B cell (primary cell): ENCODE measurements at regions not wholly inside any gene's neighbourhood (a gene's known extent, or its start where the extent isn't known, plus 50 kb on each side); places are given as distances from the start of the nearest gene placed in this dataset.

Source experiments
- ATAC-seq: fragments of 200-7000 bp; cut with Tn5 transposase; one replicate; pipeline ENCODE4 v1.10.0; 2021; ENCODE audit warnings: low read depth, mild to moderate bottlenecking, moderate number of reproducible peaks, moderate library complexity
- CTCF ChIA-PET: fragments of 350-600 bp; sonication (Branson Sonifier 250); formaldehyde crosslinking; loops from one replicate; lab custom pipeline; 2021; ENCODE audit warnings: antibody characterized with exemption, inconsistent platforms; lab: Charles Lee
- POLR2A ChIA-PET: fragments of 350-600 bp; sonication (Branson Sonifier 250); formaldehyde crosslinking; loops from one replicate; lab custom pipeline; 2021; ENCODE audit warnings: antibody characterized with exemption; lab: Charles Lee
- DNase-seq: peaks from one replicate; pipeline ENCODE4 v3.0.0; 2013
- H2AFZ ChIP-seq: 2 replicates; pipeline ENCODE4 v1.6.1; 2012; ENCODE audit warnings: mild to moderate bottlenecking, low read depth, low read length; ENCODE audit not compliant: insufficient read depth, poor library complexity, severe bottlenecking
- H3K27ac ChIP-seq, 2 donors: 1 replicate in 1 of 2; 2 replicates in 1 of 2; pipeline ENCODE4 v1.5.1; 2012 to 2013; ENCODE audit warnings: low read length in 2 of 2, mild to moderate bottlenecking in 2 of 2, moderate library complexity in 1 of 2
- H3K27me3 ChIP-seq, 4 experiments: fragments of 200-600 bp in 1 of 4; sonication (generic) in 1 of 4; replicated peaks in 1 of 4; 1 replicate in 2 of 4; 2 replicates in 2 of 4; pipeline versions ENCODE4 v1.6.1 to v1.7.0; 2013 to 2016; ENCODE audit warnings: low read length in 3 of 4, mild to moderate bottlenecking in 2 of 4, mixed read lengths in 1 of 4, moderate library complexity in 1 of 4; ENCODE audit not compliant: insufficient read depth in 4 of 4, control insufficient read depth in 3 of 4; ENCODE audit errors: control extremely low read depth in 1 of 4
- H3K36me3 ChIP-seq, 2 experiments: replicated peaks in 1 of 2; 1 replicate in 1 of 2; 2 replicates in 1 of 2; pipeline versions ENCODE4 v1.6.1 to v1.7.1; 2013; ENCODE audit warnings: low read length in 1 of 2; ENCODE audit not compliant: insufficient read depth in 2 of 2, control insufficient read depth in 1 of 2; ENCODE audit errors: control extremely low read depth in 1 of 2, extremely low read depth in 1 of 2
- H3K4me1 ChIP-seq, 2 donors: fragments of 200-600 bp in 1 of 2; sonication (generic) in 1 of 2; 1 replicate in 1 of 2; 2 replicates in 1 of 2; pipeline versions ENCODE4 v1.5.1 to v1.6.1; 2013 to 2017; ENCODE audit warnings: low read length in 2 of 2; ENCODE audit not compliant: control insufficient read depth in 2 of 2, insufficient read depth in 2 of 2
- H3K4me2 ChIP-seq: replicated peaks from 2 replicates; pipeline ENCODE3; 2012; ENCODE audit warnings: mild to moderate bottlenecking, low read depth, low read length; ENCODE audit not compliant: poor library complexity, severe bottlenecking
- H3K4me3 ChIP-seq, 5 experiments: fragments of 200-600 bp in 1 of 5; sonication (generic) in 1 of 5; 1 replicate in 3 of 5; 2 replicates in 2 of 5; pipeline versions ENCODE4 v1.5.1 to v1.7.0; 2011 to 2016; ENCODE audit warnings: low read length in 4 of 5, mild to moderate bottlenecking in 4 of 5, low read depth in 2 of 5, control low read depth in 1 of 5, moderate library complexity in 1 of 5; ENCODE audit not compliant: insufficient read depth in 1 of 5; ENCODE audit errors: control extremely low read depth in 1 of 5, extremely low read depth in 1 of 5
- H3K79me2 ChIP-seq: fragments of 200-600 bp; sonication (generic); one replicate; pipeline ENCODE4 v1.6.0; 2016; ENCODE audit warnings: low read length; ENCODE audit not compliant: control insufficient read depth, insufficient read depth
- H3K9ac ChIP-seq: fragments of 200-600 bp; sonication (generic); 2 replicates; pipeline ENCODE4 v1.6.1; 2017; ENCODE audit warnings: mild to moderate bottlenecking, low read length, moderate library complexity
- H3K9me3 ChIP-seq, 3 donors: one replicate each; pipeline versions ENCODE4 v1.6.1 to v1.7.1; 2013; ENCODE audit warnings: low read length in 2 of 3; ENCODE audit not compliant: control insufficient read depth in 2 of 3, insufficient read depth in 1 of 3; ENCODE audit errors: control extremely low read depth in 1 of 3
- H4K20me1 ChIP-seq: 2 replicates; pipeline ENCODE4 v1.6.0; 2012; ENCODE audit warnings: mild to moderate bottlenecking, low read length; ENCODE audit not compliant: insufficient read depth, control insufficient read depth, poor library complexity, severe bottlenecking
- H3K27ac Mint-ChIP-seq: one replicate; pipeline ENCODE4 v1.8.0; 2021; ENCODE audit warnings: mixed read lengths
- H3K27me3 Mint-ChIP-seq: one replicate; pipeline ENCODE4 v1.8.0; 2021; ENCODE audit warnings: mixed read lengths
- H3K4me1 Mint-ChIP-seq: one replicate; pipeline ENCODE4 v1.8.0; 2021; ENCODE audit warnings: mixed read lengths
- H3K4me3 Mint-ChIP-seq: one replicate; pipeline ENCODE4 v1.8.0; 2021; ENCODE audit warnings: mixed read lengths
- H3K9me3 Mint-ChIP-seq: one replicate; pipeline ENCODE4 v1.8.0; 2022; ENCODE audit warnings: mixed read lengths; ENCODE audit not compliant: insufficient read depth
- EZH2 ChIP-seq: IDR thresholded peaks from 2 replicates; pipeline ENCODE4 v1.6.1; 2012; ENCODE audit warnings: borderline replicate concordance, low read depth, mild to moderate bottlenecking, moderate library complexity, low read length; ENCODE audit not compliant: insufficient read depth, poor library complexity, severe bottlenecking
- WGBS: methylation state at CpG from one replicate; pipeline ENCODE4 v1.1.5; 2013; ENCODE audit warnings: missing lambda C conversion rate; ENCODE audit not compliant: insufficient coverage; 5-methylcytosine and 5-hydroxymethylcytosine counted together
- intact Hi-C: fragments of 100-400 bp; cut with micrococcal nuclease; formaldehyde crosslinking; loops from one replicate; pipeline ENCODE4 v1.10.0; 2022
- TF ChIP-seq, protein P1 (sequence below): fragments of 200-600 bp; IDR thresholded peaks from one replicate; pipeline ENCODE4 v1.8.0; 2022; ENCODE audit warnings: antibody characterized with exemption, mild to moderate bottlenecking

- Mint-ChIP-seq H3K9me3 (no peaks in the 10 kb centered on the region), H3K27me3 (peaks cover 3% of the 10 kb centered on the region), H3K27ac (no peak overlapping the region), H3K4me1 (no peaks in the 10 kb centered on the region), H3K4me3 (no peak overlapping the region)
- POLR2A ChIA-PET = interaction anchor here (0.7 kb wide), 1 partner anchor 137 kb away, joined by 3 read pairs; no protein-coding TSS in a partner anchor
- H3K4me1 ChIP-seq = no peaks in the 10 kb centered on the region
- H3K9ac ChIP-seq = no peak overlapping the region
- no peak overlapping the region for H3K27ac ChIP-seq
- TF ChIP-seq, protein P1, sequence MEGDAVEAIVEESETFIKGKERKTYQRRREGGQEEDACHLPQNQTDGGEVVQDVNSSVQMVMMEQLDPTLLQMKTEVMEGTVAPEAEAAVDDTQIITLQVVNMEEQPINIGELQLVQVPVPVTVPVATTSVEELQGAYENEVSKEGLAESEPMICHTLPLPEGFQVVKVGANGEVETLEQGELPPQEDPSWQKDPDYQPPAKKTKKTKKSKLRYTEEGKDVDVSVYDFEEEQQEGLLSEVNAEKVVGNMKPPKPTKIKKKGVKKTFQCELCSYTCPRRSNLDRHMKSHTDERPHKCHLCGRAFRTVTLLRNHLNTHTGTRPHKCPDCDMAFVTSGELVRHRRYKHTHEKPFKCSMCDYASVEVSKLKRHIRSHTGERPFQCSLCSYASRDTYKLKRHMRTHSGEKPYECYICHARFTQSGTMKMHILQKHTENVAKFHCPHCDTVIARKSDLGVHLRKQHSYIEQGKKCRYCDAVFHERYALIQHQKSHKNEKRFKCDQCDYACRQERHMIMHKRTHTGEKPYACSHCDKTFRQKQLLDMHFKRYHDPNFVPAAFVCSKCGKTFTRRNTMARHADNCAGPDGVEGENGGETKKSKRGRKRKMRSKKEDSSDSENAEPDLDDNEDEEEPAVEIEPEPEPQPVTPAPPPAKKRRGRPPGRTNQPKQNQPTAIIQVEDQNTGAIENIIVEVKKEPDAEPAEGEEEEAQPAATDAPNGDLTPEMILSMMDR = no peak
- no peak for TF ChIP-seq EZH2
- no peaks in the 10 kb centered on the region for H3K36me3 ChIP-seq
- H2AFZ ChIP-seq = no peak overlapping the region
- ATAC-seq = no peak
- WGBS = 78% methylated on average over 1 of the region's 1 CpG
- no peak overlapping the region for H3K4me3 ChIP-seq
- no peak for DNase-seq
- H3K79me2 ChIP-seq = no peaks in the 10 kb centered on the region
- H4K20me1 ChIP-seq = no peaks in the 10 kb centered on the region
- no peak overlapping the region for H3K4me2 ChIP-seq
- intact Hi-C loops = no loop called here
- CTCF ChIA-PET = interaction anchor here (1.2 kb wide), 1 partner anchor 34 kb away, joined by 5 read pairs; no protein-coding TSS in a partner anchor
- H3K27me3 ChIP-seq = no peaks in the 10 kb centered on the region
- peaks cover 0 to 1% (median 0%) of the 10 kb centered on the region in 3 donors for H3K9me3 ChIP-seq
Observed at GRCh38 chr3:106008766-106009165, 140.0 kb upstream of the CBLB start.

DNA sequence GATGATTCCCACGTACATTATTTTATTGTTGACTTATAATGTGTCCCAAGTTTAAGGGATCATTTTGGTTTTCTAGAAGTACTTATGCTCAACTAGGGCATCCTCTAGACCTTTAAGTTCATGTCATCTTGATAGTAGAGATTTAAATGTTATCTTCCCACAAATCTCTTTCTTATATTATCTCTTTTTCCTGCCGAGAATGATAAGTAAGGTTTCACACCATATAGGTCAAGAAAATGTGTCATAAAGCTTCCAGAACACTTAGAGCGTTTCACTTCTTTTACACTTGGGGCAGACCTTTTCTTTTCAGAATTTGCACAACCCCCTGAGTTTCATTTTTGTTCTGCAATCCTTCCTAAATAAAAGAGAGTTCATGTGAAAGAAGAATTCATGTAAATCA, 142.0 kb upstream of the CBLB start:
- no peaks in the 10 kb centered on the region for H3K27me3 ChIP-seq
- Mint-ChIP-seq H3K27ac (no peak overlapping the region), H3K9me3 (no peaks in the 10 kb centered on the region), H3K4me3 (no peak overlapping the region), H3K4me1 (peaks cover 10% of the 10 kb centered on the region), H3K27me3 (peaks cover 3% of the 10 kb centered on the region)
- H3K4me3 ChIP-seq = no peak overlapping the region
- DNase-seq (no peak), ATAC-seq (no peak)
- H3K9me3 ChIP-seq = peaks cover 0 to 1% (median 0%) of the 10 kb centered on the region in 3 donors
- TF ChIP-seq, protein P1 = no peak
- no peak overlapping the region for H3K9ac ChIP-seq
- no peak overlapping the region for H3K27ac ChIP-seq
- no peaks in the 10 kb centered on the region for H3K36me3 ChIP-seq
- CTCF ChIA-PET = no interaction called here
- POLR2A ChIA-PET = no interaction called here
- WGBS = no CpG with 5 or more reads among the region's 3 CpGs
- intact Hi-C loops = no loop called here
- H3K4me2 ChIP-seq = no peak overlapping the region
- no peaks in the 10 kb centered on the region for H3K79me2 ChIP-seq
- peaks cover 6 to 7% of the 10 kb centered on the region in 2 donors for H3K4me1 ChIP-seq
- H2AFZ ChIP-seq = no peak overlapping the region
- H4K20me1 ChIP-seq = no peaks in the 10 kb centered on the region
